ENCODE measurements at regions not wholly inside any gene's neighbourhood (a gene's known extent, or its start where the extent isn't known, plus 50 kb on each side); places are given as distances from the start of the nearest gene placed in this dataset.

GRCh38 chr21:28447462-28447861 is 545.2 kb downstream of the LTN1 start:
- Histone ChIP-seq H3K4me3 (no peak overlapping the region), H3K9ac (ENCODE audit: insufficient read depth in 1 of 2, low read length in 2 of 2) (no peak overlapping the region), H3K9me3 (ENCODE audit: control insufficient read depth in 4 of 4, insufficient read depth in 3 of 4, low read length in 3 of 4) (no peaks in the 10 kb centered on the region), H3K4me1 (ENCODE audit: control insufficient read depth in 5 of 5, insufficient read depth in 5 of 5, low read length in 5 of 5) (peaks cover 0 to 3% (median 0%) of the 10 kb centered on the region in 5 donors), H3K27me3 (ENCODE audit: control insufficient read depth in 3 of 3, insufficient read depth in 3 of 3, low read length in 2 of 3) (no peaks in the 10 kb centered on the region), H3K36me3 (ENCODE audit: control insufficient read depth in 4 of 4, insufficient read depth in 4 of 4, low read length in 4 of 4) (no peaks in the 10 kb centered on the region), H3K27ac (ENCODE audit: low read depth in 1 of 2, low read length in 1 of 2) (no peak overlapping the region)
- WGBS, 2 donors = 70 to 73% methylated on average over 1 of the region's 1 CpG
- ATAC-seq (ENCODE audit: insufficient read depth, low FRiP score) = no peak
- no peak for DNase-seq
- TF ChIP-seq CTCF (IDR thresholded peaks at IDR 0.05; ENCODE audit: control extremely low read depth, extremely low read depth) = no peak

- no peak overlapping the region for H3K27ac ChIP-seq (ENCODE audit: low read depth in 1 of 2, low read length in 1 of 2)
- 88 to 94% methylated on average over 3 of the region's 3 CpGs for WGBS, 2 donors
- no peaks in the 10 kb centered on the region for H3K36me3 ChIP-seq (ENCODE audit: control insufficient read depth in 4 of 4, insufficient read depth in 4 of 4, low read length in 4 of 4)
- DNase-seq (no peak), ATAC-seq (ENCODE audit: insufficient read depth, low FRiP score) (no peak)
- TF ChIP-seq CTCF (IDR thresholded peaks at IDR 0.05; ENCODE audit: control extremely low read depth, extremely low read depth) = no peak
- no peaks in the 10 kb centered on the region for H3K9me3 ChIP-seq (ENCODE audit: control insufficient read depth in 4 of 4, insufficient read depth in 3 of 4, low read length in 3 of 4)
- no peak overlapping the region for H3K9ac ChIP-seq (ENCODE audit: insufficient read depth in 1 of 2, low read length in 2 of 2)
- no peak overlapping the region for H3K4me3 ChIP-seq
- no peaks in the 10 kb centered on the region for H3K27me3 ChIP-seq (ENCODE audit: control insufficient read depth in 3 of 3, insufficient read depth in 3 of 3, low read length in 2 of 3)
- peaks cover 0 to 10% (median 0%) of the 10 kb centered on the region in 5 donors for H3K4me1 ChIP-seq (ENCODE audit: control insufficient read depth in 5 of 5, insufficient read depth in 5 of 5, low read length in 5 of 5)
These were observed 547.4 kb downstream of the LTN1 start for GRCh38 chr21:28445141-28445830.

- H3K36me3 ChIP-seq (ENCODE audit: control insufficient read depth in 4 of 4, insufficient read depth in 4 of 4, low read length in 4 of 4) = no peaks in the 10 kb centered on the region
- H3K27me3 ChIP-seq (ENCODE audit: control insufficient read depth in 3 of 3, insufficient read depth in 3 of 3, low read length in 2 of 3) = no peaks in the 10 kb centered on the region
- TF ChIP-seq CTCF (IDR thresholded peaks at IDR 0.05; ENCODE audit: control extremely low read depth, extremely low read depth) = no peak
- no peak for ATAC-seq (ENCODE audit: insufficient read depth, low FRiP score)
- H3K4me1 ChIP-seq (ENCODE audit: control insufficient read depth in 5 of 5, insufficient read depth in 5 of 5, low read length in 5 of 5) = peaks cover 0 to 13% (median 0%) of the 10 kb centered on the region in 5 donors
- no peak overlapping the region for H3K27ac ChIP-seq (ENCODE audit: low read depth in 1 of 2, low read length in 1 of 2)
- no peak overlapping the region for H3K4me3 ChIP-seq
- no peak overlapping the region for H3K9ac ChIP-seq (ENCODE audit: insufficient read depth in 1 of 2, low read length in 2 of 2)
- DNase-seq = no peak
- no peaks in the 10 kb centered on the region for H3K9me3 ChIP-seq (ENCODE audit: control insufficient read depth in 4 of 4, insufficient read depth in 3 of 4, low read length in 3 of 4)
These were observed 548.1 kb downstream of the LTN1 start for GRCh38 chr21:28444557-28444956.

- Histone ChIP-seq H3K9me3 (ENCODE audit: control insufficient read depth in 4 of 4, insufficient read depth in 3 of 4, low read length in 3 of 4) (no peaks in the 10 kb centered on the region), H3K9ac (ENCODE audit: insufficient read depth in 1 of 2, low read length in 2 of 2) (no peak overlapping the region), H3K4me1 (ENCODE audit: control insufficient read depth in 5 of 5, insufficient read depth in 5 of 5, low read length in 5 of 5) (peaks cover 0 to 17% (median 4%) of the 10 kb centered on the region in 5 donors), H3K36me3 (ENCODE audit: control insufficient read depth in 4 of 4, insufficient read depth in 4 of 4, low read length in 4 of 4) (no peaks in the 10 kb centered on the region), H3K27ac (ENCODE audit: low read depth in 1 of 2, low read length in 1 of 2) (no peak overlapping the region), H3K4me3 (no peak overlapping the region), H3K27me3 (ENCODE audit: control insufficient read depth in 3 of 3, insufficient read depth in 3 of 3, low read length in 2 of 3) (no peaks in the 10 kb centered on the region)
- DNase-seq (no peak), ATAC-seq (ENCODE audit: insufficient read depth, low FRiP score) (no peak)
- WGBS, 2 donors = 54% methylated on average over 2 of the region's 2 CpGs
- no peak for TF ChIP-seq CTCF (IDR thresholded peaks at IDR 0.05; ENCODE audit: control extremely low read depth, extremely low read depth)
These were observed 548.6 kb downstream of the LTN1 start for GRCh38 chr21:28444111-28444510.

Data from lung (tissue), 11 donors.